ENCODE measurements at regions not wholly inside any gene's neighbourhood (a gene's known extent, or its start where the extent isn't known, plus 50 kb on each side); places are given as distances from the start of the nearest gene placed in this dataset.
"Not testable (repeated sequence)": the region's sequence is repeated elsewhere in the genome, so short reads cannot be mapped to it uniquely, and the experiment has no call there.

- H3K27ac Mint-ChIP-seq: no peak overlapping the region
- peaks cover 9% of the 10 kb centered on the region for H3K4me1 Mint-ChIP-seq (ENCODE audit: unreplicated experiment)
- H3K4me3 Mint-ChIP-seq: no peak overlapping the region
- no peak for TF ChIP-seq CTCF (conservative IDR thresholded peaks at IDR 0.05)
- H3K9me3 Mint-ChIP-seq: peaks cover 5% of the 10 kb centered on the region
- H3K36me3 Mint-ChIP-seq: no peaks in the 10 kb centered on the region
- no peaks in the 10 kb centered on the region for H3K27me3 Mint-ChIP-seq
- no peak for DNase-seq (ENCODE audit: extremely low spot score, unreplicated experiment)
These were observed 516.7 kb downstream of the NEBL start for GRCh38 chr10:20380401-20380800.

- no peaks in the 10 kb centered on the region for H3K27me3 Mint-ChIP-seq
- H3K4me1 Mint-ChIP-seq (ENCODE audit: unreplicated experiment): no peaks in the 10 kb centered on the region
- no peak overlapping the region for H3K27ac Mint-ChIP-seq
- H3K4me3 Mint-ChIP-seq: no peak overlapping the region
- no peak for DNase-seq (ENCODE audit: extremely low spot score, unreplicated experiment)
- peaks cover 19% of the 10 kb centered on the region for H3K9me3 Mint-ChIP-seq
- TF ChIP-seq CTCF (conservative IDR thresholded peaks at IDR 0.05): no peak
- no peaks in the 10 kb centered on the region for H3K36me3 Mint-ChIP-seq
These were observed 524.4 kb downstream of the NEBL start for GRCh38 chr10:20372748-20373147.

GRCh38 chr10:20370977-20371533 is 526.1 kb downstream of the NEBL start:
- not testable (repeated sequence) for DNase-seq (ENCODE audit: extremely low spot score, unreplicated experiment); H3K27me3 Mint-ChIP-seq; H3K4me3 Mint-ChIP-seq; H3K36me3 Mint-ChIP-seq; H3K4me1 Mint-ChIP-seq (ENCODE audit: unreplicated experiment); H3K27ac Mint-ChIP-seq
- H3K9me3 Mint-ChIP-seq: peaks cover 19% of the 10 kb centered on the region

GRCh38 chr10:20369863-20370736 is 527.0 kb downstream of the NEBL start:
- peak overlapping the region; percentile 60 for H3K27ac Mint-ChIP-seq
- H3K27me3 Mint-ChIP-seq: no peaks in the 10 kb centered on the region
- H3K4me3 Mint-ChIP-seq: no peak overlapping the region
- H3K9me3 Mint-ChIP-seq: peaks cover 18% of the 10 kb centered on the region
- no peak for DNase-seq (ENCODE audit: extremely low spot score, unreplicated experiment)
- H3K36me3 Mint-ChIP-seq: no peaks in the 10 kb centered on the region
- TF ChIP-seq CTCF (conservative IDR thresholded peaks at IDR 0.05): no peak
- no peaks in the 10 kb centered on the region for H3K4me1 Mint-ChIP-seq (ENCODE audit: unreplicated experiment)

- DNase-seq (ENCODE audit: extremely low spot score, unreplicated experiment): no peak
- no peak for TF ChIP-seq CTCF (conservative IDR thresholded peaks at IDR 0.05)
- peaks cover 5% of the 10 kb centered on the region for H3K9me3 Mint-ChIP-seq
- no peaks in the 10 kb centered on the region for H3K27me3 Mint-ChIP-seq
- no peak overlapping the region for H3K27ac Mint-ChIP-seq
- H3K4me1 Mint-ChIP-seq (ENCODE audit: unreplicated experiment): no peaks in the 10 kb centered on the region
- H3K36me3 Mint-ChIP-seq: no peaks in the 10 kb centered on the region
- no peak overlapping the region for H3K4me3 Mint-ChIP-seq
These were observed 533.4 kb downstream of the NEBL start for GRCh38 chr10:20363684-20364083.

GRCh38 chr10:20355915-20356314 is 539.7 kb downstream of the PLXDC2 start:
- Mint-ChIP-seq H3K27ac (no peak overlapping the region), H3K4me1 (ENCODE audit: unreplicated experiment) (peaks cover 5% of the 10 kb centered on the region), H3K27me3 (no peaks in the 10 kb centered on the region), H3K36me3 (no peaks in the 10 kb centered on the region), H3K9me3 (no peaks in the 10 kb centered on the region), H3K4me3 (no peak overlapping the region)
- DNase-seq (ENCODE audit: extremely low spot score, unreplicated experiment): no peak
- TF ChIP-seq CTCF (conservative IDR thresholded peaks at IDR 0.05): no peak

Measured in type B pancreatic cell (in vitro differentiated cells).